GM12878 (cell line): ENCODE measurements at regions not wholly inside any gene's neighbourhood (a gene's known extent, or its start where the extent isn't known, plus 50 kb on each side); places are given as distances from the start of the nearest gene placed in this dataset.

Source experiments
- CEBPZ ChIP-seq: fragments of 150-350 bp; IDR thresholded peaks from 2 replicates; pipeline ENCODE4 v1.6.1; 2016; ENCODE audit warnings: low read depth, low read length
- CREM ChIP-seq: IDR thresholded peaks from 2 replicates; pipeline ENCODE4 v1.6.1; 2014; ENCODE audit warnings: antibody characterized with exemption, low read depth
- DPF2 ChIP-seq: fragments of 450-650 bp; IDR thresholded peaks from 2 replicates; pipeline ENCODE4 v1.6.1; 2017; ENCODE audit warnings: mild to moderate bottlenecking
- EP300 ChIP-seq, 2 experiments: fragments of 150-350 bp in 1 of 2; IDR thresholded peaks; 2 replicates each; pipeline ENCODE4 v1.6.1; 2011 to 2012; ENCODE audit warnings: low read depth in 2 of 2, low read length in 2 of 2, borderline replicate concordance in 1 of 2, improper control_type of control experiment in 1 of 2, inconsistent platforms in 1 of 2; ENCODE audit not compliant: control insufficient read depth in 1 of 2
- WRNIP1 ChIP-seq: IDR thresholded peaks from 2 replicates; pipeline ENCODE4 v1.6.1; 2011; ENCODE audit warnings: low read depth, low read length, improper control_type of control experiment, borderline replicate concordance
- ZNF687 ChIP-seq: fragments of 450-650 bp; IDR thresholded peaks from 2 replicates; pipeline ENCODE4 v1.6.1; 2017; ENCODE audit warnings: mild to moderate bottlenecking, moderate library complexity
- TF ChIP-seq, protein P1 (sequence below): fragments of 450-650 bp; IDR thresholded peaks from 2 replicates; pipeline ENCODE4 v1.6.1; 2018; ENCODE audit warnings: mild to moderate bottlenecking, low read depth, moderate library complexity; ENCODE audit not compliant: partially characterized antibody

- TF ChIP-seq EP300 (IDR thresholded peaks at IDR 0.05; ENCODE audit: borderline replicate concordance in 1 of 2, control insufficient read depth in 1 of 2, low read depth in 2 of 2, low read length in 2 of 2): no peak
- no peak for TF ChIP-seq WRNIP1
- TF ChIP-seq CREM: no peak
- TF ChIP-seq DPF2: no peak
- TF ChIP-seq ZNF687: no peak
- TF ChIP-seq, protein P1, sequence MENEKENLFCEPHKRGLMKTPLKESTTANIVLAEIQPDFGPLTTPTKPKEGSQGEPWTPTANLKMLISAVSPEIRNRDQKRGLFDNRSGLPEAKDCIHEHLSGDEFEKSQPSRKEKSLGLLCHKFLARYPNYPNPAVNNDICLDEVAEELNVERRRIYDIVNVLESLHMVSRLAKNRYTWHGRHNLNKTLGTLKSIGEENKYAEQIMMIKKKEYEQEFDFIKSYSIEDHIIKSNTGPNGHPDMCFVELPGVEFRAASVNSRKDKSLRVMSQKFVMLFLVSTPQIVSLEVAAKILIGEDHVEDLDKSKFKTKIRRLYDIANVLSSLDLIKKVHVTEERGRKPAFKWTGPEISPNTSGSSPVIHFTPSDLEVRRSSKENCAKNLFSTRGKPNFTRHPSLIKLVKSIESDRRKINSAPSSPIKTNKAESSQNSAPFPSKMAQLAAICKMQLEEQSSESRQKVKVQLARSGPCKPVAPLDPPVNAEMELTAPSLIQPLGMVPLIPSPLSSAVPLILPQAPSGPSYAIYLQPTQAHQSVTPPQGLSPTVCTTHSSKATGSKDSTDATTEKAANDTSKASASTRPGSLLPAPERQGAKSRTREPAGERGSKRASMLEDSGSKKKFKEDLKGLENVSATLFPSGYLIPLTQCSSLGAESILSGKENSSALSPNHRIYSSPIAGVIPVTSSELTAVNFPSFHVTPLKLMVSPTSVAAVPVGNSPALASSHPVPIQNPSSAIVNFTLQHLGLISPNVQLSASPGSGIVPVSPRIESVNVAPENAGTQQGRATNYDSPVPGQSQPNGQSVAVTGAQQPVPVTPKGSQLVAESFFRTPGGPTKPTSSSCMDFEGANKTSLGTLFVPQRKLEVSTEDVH: no peak
- TF ChIP-seq CEBPZ: no peak
Measured at GRCh38 chr15:69777356-69777755, 320.4 kb downstream of the TLE3 start (continued).
